ENCODE measurements at regions not wholly inside any gene's neighbourhood (a gene's known extent, or its start where the extent isn't known, plus 50 kb on each side); places are given as distances from the start of the nearest gene placed in this dataset.

GRCh38 chr19:28483197-28483596 lies 729.8 kb downstream of the UQCRFS1 start:
- DNase-seq (ENCODE audit: extremely low read depth, low read depth), result no peak
- TF ChIP-seq, protein P1, sequence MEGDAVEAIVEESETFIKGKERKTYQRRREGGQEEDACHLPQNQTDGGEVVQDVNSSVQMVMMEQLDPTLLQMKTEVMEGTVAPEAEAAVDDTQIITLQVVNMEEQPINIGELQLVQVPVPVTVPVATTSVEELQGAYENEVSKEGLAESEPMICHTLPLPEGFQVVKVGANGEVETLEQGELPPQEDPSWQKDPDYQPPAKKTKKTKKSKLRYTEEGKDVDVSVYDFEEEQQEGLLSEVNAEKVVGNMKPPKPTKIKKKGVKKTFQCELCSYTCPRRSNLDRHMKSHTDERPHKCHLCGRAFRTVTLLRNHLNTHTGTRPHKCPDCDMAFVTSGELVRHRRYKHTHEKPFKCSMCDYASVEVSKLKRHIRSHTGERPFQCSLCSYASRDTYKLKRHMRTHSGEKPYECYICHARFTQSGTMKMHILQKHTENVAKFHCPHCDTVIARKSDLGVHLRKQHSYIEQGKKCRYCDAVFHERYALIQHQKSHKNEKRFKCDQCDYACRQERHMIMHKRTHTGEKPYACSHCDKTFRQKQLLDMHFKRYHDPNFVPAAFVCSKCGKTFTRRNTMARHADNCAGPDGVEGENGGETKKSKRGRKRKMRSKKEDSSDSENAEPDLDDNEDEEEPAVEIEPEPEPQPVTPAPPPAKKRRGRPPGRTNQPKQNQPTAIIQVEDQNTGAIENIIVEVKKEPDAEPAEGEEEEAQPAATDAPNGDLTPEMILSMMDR (IDR thresholded peaks at IDR 0.05; ENCODE audit: low read depth, low read length, missing control alignments), result no peak

DNA sequence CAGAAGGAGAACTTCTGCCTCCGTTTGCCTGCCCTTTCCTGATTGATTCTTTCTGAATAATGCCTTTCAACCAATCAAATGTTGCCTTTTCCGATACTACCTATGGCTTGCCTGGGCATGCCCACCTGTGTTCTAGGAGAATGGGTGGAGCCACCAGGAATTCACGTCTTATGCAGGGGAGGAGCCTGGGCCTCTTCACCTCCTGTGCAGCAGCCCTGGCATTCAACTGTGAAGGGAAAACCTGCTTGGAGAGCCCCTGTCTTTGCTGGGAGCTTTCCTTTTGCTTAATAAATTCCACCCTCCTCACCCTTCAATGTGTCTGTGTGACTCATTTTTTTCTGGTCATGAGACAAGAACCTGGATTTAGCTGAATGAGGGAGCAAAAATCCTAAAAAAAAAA lies 730.7 kb downstream of the UQCRFS1 start:
- H3K4me3 ChIP-seq (replicated peaks; ENCODE audit: low read depth, low read length), result no peak overlapping the region
- no peak for DNase-seq (ENCODE audit: extremely low read depth, low read depth)
- TF ChIP-seq, protein P1 (IDR thresholded peaks at IDR 0.05; ENCODE audit: low read depth, low read length, missing control alignments), result no peak

More at GRCh38 chr19:28483197-28483596, 729.8 kb downstream of the UQCRFS1 start:
- H3K4me3 ChIP-seq (replicated peaks; ENCODE audit: low read depth, low read length), result no peak overlapping the region

DNA sequence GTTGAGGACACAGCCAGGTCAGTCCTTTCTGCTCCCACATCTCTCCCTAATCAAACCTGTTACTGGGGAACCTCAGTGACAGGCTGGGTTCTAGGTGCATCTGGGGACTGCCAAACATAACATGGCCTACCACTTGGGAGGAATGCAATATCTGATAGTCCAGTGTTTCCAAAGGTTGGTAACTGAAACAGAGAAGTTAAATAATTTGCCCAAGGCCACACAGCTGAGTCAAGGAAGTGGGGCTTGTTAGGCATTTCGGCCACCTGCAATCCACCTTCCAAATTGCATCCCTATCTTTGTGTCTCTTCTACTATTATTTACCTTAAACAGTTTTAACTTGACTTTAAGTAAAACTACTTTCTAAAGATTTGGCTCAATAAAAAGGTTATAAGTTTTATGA lies 731.3 kb downstream of the UQCRFS1 start:
- TF ChIP-seq, protein P1 (IDR thresholded peaks at IDR 0.05; ENCODE audit: low read depth, low read length, missing control alignments), result no peak
- H3K4me3 ChIP-seq (replicated peaks; ENCODE audit: low read depth, low read length), result no peak overlapping the region
- no peak for DNase-seq (ENCODE audit: extremely low read depth, low read depth)

DNA sequence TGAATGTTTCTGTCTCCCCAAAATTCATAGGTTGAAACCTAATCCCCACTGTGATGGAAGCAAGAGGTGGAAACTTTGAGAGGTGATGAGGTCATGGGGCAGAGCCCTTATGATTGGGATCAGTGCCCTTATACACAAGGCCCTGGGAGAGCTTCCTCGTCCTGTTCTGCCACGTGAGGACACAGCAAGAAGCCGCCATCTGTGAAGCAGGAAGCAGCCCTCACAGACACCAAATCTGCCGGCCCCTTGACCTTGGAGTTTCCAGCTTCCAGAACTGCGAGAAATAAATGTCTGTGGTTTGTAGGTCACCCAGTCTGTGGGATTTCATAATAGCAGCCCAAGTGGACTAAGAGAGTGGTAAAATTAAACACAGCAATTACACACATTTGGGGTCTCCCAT lies 737.4 kb downstream of the UQCRFS1 start:
- H3K4me3 ChIP-seq (replicated peaks; ENCODE audit: low read depth, low read length), result no peak overlapping the region
- TF ChIP-seq, protein P1 (IDR thresholded peaks at IDR 0.05; ENCODE audit: low read depth, low read length, missing control alignments), result no peak
- no peak for DNase-seq (ENCODE audit: extremely low read depth, low read depth)

GRCh38 chr19:28472843-28473242 lies 740.1 kb downstream of the UQCRFS1 start:
- TF ChIP-seq, protein P1 (IDR thresholded peaks at IDR 0.05; ENCODE audit: low read depth, low read length, missing control alignments), result no peak
- no peak for DNase-seq (ENCODE audit: extremely low read depth, low read depth)
- H3K4me3 ChIP-seq (replicated peaks; ENCODE audit: low read depth, low read length), result no peak overlapping the region

DNA sequence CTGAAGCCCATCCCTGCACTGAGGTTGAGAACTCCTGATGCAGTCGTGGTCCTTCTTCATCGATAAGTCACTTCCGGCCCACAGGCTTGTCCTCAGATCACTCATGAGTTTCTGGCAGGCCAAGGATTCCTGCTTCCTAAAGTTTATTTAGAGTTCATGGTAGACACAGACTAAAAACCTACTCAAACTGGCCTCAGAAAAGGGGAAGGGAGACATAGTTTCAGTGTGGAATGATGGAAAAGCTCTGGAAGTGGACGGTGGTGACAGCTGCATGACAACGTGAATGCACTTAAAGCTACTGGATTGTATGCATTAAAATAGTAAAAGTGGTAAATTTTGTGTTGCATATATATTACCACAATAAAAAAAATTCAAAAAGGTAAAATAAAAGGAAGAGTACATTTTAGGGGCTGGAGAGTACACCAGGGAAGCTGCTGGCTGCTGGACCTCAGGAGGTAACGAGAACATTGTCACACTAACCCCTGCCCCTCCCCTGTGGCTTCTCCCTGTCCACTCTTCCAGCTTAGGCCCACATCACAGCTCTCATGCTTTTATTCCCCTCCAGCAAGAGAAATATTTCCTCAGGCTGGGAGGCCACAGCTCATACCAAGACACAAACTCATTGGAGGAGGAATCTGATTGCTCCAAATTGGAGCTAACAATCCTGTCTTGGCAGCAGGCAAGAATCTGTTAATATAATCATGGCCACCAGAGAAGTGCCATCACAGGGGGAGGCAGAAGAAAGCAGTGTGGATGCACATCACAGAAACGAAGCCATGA lies 741.0 kb downstream of the UQCRFS1 start:
- TF ChIP-seq, protein P1 (IDR thresholded peaks at IDR 0.05; ENCODE audit: low read depth, low read length, missing control alignments), result no peak
- no peak for DNase-seq (ENCODE audit: extremely low read depth, low read depth)
- H3K4me3 ChIP-seq (replicated peaks; ENCODE audit: low read depth, low read length), result no peak overlapping the region
